NCI-H526 treated with DMSO at 0.1 percent for 48 hours (cell line): ENCODE measurements at regions not wholly inside any gene's neighbourhood (a gene's known extent, or its start where the extent isn't known, plus 50 kb on each side); places are given as distances from the start of the nearest gene placed in this dataset.
A peak's percentile ranks its signal among the peaks of the same experiment; 100 is the strongest.

Experiments used
- DNase-seq: peaks from one replicate; lab custom pipeline; 2025; lab: John Stamatoyannopoulos, UW

DNA sequence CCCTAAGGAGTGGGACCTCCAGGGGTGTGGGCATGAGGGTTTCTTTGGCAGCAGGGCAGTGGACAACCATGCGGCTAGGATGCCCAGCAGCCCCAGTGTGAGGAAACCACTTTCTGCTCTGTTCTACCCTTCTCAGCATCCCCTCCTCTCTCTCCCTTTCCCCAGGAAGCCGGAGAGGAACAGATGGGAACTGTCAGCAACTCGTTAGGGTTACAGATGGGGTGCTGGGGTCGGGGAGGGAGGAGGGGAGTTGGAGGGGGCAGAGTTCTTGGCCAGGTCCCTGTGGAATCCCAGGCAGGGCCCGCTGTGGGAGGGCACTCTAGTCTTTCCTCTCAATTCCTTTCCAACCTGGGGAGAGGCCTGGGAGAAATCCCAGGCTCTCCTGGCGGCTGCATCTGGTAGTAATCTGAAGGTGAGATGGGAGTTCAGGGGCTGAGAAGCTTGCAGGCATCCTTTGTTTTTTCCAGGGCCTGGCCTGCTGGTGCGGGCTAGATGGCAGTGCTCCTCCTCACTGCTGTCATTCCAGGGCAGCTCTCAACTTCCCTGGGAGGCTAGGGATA, 93.9 kb upstream of the CSF3R start:
- DNase-seq, result no peak

DNA sequence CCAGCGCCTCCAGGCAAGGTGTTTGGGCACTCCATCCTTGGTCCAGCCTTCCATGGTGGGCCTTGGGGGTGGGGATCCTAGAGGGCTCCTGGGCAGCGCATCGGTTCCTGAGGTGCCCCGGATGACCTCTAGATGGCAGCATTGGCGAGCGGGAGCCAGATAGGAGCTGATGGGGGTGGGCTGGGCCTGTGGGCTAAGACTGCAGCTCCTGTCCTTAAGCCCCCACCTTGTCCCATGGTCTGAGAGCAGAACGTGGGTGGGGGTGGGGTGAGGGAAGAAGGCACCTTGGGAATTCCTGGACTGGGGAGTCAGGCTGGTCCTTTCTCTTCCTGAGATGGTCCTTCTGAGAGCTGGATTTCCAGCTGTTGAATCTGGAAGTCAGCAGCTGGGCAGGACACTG, 93.4 kb upstream of the CSF3R start:
- peak; percentile 28 for DNase-seq

DNA sequence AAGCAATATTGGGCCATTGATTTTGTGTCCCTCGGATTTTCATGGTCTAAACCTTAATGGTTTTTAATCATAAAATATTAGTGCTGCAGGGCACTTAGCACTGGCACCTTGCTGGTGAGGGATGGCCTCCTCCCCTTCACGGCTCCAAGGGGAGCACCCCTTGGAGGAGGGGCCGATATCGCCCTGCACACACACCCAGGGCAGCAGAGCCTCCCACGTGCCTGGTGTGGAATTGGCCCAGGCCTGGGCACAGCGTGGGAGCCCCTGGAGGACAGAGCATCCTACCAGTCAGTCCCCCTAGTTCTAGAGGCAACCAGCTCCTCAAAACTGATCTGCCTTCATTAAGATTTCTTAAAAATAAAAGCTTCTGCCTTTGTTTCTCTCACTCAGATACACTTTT, 90.7 kb upstream of the CSF3R start:
- DNase-seq, result no peak

DNA sequence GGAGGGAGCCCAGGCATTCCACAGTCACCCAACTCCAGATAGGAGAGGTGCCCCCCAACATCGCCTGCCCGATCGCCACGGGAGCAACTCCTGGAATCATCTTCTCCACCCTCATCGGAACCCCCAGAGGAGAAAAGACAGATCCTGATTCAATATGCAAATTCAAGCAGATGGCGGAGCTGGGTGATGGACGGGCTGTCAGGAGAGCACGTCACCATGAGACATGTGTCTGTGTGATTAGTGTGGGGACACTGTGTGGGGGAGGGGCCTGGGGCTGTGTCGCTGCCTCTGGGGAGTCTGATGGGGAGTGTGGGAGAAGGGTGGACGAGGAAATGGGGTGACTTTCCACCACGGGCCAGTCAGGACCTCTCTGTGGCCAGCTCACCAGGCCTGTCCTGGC, 90.2 kb upstream of the CSF3R start:
- no peak for DNase-seq

DNA sequence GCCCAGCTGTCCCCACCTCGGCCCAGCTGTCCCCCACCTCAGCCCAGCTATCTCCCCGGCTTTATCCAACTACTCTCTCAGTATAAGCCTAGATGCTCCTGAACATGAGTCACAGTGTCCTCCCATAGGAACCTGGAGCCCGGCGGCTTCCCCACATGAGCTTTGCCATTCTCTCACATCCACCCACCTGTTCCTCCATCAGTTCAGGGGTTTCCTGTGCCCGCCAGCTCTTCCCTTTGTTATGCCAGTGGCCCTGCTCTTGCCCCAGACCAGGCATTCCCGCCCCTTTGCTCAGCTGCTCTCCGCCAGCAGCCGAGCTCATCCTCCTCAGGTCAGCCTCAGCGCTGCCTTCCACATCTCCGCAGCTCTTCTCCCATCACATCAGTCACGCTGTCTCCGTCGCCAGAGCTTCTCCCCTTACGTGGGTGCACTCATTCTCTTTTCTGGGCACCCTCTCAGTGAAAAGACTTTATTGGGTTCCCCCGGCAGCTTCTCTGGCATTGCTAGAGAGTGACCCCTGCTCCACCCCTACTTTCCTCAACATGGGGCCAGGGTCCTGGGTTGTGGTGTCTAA, 89.5 kb upstream of the CSF3R start:
- no peak for DNase-seq

DNA sequence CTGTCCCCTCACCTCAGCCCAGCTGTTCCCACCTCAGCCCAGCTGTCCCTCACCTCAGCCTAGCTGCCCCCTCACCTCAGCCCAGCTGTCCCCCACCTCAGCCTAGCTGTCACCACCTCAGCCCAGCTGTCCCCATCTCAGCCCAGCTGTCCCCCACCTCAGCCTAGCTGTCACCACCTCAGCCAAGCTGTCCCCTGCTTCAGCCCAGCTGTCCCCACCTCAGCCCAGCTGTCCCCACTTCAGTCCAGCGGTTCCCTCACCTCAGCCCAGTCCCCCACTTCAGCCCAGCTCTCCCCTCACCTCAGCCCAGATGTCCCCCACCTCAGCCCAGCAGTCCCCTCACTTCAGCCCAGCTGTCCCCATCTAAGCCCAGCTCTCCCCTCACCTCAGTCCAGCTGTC, 88.4 kb upstream of the CSF3R start:
- DNase-seq, result no peak

GRCh38 chr1:36570478-36571060, 87.9 kb upstream of the CSF3R start:
- DNase-seq, result no peak

DNA sequence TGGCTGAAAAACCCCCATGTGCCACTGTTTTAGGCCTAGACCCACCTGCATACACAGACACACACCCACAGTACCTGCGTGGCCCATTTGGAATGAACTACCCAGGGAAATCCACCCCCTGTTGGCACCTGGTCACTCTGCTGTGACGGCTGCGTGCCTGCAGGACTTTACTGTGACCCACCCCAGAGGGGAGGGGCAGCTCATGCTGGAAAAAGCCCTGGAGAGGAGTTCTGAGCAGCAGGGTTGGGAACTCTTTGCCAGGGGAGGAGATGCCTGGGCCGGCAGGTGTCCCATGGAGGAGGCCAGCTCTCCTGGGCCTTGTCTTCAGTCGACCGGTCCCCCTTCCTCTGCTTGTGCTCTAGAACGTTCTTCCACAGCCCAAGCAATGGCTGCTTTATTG, 87.3 kb upstream of the CSF3R start:
- no peak for DNase-seq

GRCh38 chr1:36567601-36568341, 85.1 kb upstream of the CSF3R start:
- no peak for DNase-seq

DNA sequence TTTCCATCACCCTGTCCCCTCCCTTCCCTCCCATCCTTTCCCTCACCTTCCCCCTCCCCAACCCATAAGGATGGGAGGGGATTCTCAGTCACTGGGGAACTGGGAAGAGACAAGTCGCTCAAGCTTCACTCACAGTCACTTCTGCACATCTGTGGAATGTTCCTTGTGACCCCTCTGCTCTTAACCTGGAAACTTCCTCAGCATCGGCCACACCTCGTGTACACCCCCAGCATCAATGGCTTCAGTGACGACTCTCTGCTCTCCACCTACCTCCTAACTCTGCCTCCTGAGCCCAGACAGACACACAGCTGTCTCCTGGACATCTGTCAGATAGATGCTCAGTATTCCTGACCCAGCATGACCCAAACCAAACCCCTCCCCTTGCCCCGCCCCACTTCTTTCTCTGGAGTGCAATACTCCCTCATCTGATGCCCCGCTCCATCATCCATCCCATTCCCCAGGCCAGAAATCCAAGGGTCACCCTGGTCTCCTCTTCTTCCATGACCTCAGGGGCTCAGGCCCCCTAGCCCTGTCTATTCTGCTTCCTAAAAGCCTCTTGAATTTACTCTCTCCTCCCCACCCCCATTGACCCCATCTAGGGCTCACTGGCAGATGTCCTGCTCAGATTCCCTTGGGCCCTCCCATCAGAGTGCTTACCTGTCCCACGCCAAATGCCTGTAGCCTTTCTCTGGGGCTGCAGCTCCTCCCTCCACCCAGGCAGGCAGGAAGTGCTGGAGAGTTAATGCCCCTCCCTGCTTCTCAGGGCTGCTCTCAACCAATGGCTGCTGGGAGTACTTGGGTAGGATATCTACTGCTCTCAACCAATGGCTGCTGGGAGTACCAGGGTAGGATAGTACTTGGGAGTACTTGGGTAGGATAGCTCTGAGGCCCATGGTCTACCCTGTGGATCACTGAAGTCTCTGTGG, 83.1 kb upstream of the CSF3R start:
- no peak for DNase-seq

- no peak for DNase-seq
Measured at GRCh38 chr1:36562181-36562685, 79.5 kb upstream of the CSF3R start.

DNA sequence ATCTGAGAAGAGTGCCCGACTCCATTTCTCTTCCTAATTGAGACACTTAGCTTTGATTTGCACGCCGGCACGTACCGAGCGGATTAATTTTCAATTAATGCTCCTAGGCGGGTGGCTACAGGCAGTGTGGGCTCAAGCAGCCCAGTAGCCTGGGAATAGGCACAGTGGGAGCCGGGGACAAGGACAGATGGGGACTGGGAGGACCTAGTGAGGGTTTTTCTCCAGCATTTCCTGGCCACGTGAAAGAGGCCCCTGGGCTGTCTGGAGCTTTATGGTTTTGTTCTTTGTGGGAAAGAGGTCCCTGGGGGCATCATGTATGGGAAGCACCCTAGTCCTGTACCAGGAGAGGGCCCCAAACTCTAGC, 78.6 kb upstream of the CSF3R start:
- no peak for DNase-seq

GRCh38 chr1:36560621-36561360, 78.1 kb upstream of the CSF3R start:
- DNase-seq, result no peak

- no peak for DNase-seq
Measured at GRCh38 chr1:36560177-36560576, 77.5 kb upstream of the CSF3R start.

DNA sequence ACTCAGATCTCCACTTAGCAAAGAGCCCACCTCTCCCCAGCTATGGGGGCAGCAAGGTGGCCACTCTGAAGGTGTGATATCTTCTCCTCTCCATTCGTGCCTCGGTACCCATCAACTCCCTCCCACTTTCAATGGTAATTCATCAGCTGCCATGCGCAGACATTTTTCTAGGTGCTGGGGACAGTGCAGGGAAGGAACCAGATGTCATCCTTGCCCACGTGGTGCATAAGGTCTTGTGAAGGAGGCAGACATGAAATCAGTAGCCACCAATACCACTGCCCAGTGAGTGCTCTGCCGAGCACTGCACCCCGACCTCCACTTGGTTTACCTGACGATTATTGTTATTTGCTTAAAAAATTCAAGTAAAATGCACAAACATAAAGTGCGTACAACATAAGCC, 76.3 kb upstream of the CSF3R start:
- DNase-seq, result no peak

- DNase-seq, result no peak
Measured at GRCh38 chr1:36557041-36558000, 74.6 kb upstream of the CSF3R start.

DNA sequence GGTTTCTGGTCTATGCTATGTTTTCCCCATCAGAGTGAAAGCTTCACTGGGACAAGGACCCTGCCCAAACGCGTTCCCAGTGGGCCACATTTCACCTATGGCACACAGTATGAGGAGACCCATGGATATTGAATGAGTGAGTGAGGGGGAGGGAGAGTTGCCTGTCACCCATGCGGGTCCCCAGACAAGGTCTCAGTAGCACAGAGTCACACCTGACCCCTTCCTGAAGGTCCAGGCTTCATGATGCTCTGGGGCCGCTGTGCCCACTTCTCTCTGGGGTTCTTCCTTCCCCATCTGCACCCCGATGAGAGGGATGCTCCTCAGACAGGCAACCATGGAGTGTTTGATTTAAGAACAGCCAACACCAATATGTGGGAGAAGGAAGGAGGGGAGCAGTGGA, 72.3 kb upstream of the CSF3R start:
- no peak for DNase-seq

GRCh38 chr1:36554323-36554628, 71.6 kb upstream of the CSF3R start:
- DNase-seq, result no peak

DNA sequence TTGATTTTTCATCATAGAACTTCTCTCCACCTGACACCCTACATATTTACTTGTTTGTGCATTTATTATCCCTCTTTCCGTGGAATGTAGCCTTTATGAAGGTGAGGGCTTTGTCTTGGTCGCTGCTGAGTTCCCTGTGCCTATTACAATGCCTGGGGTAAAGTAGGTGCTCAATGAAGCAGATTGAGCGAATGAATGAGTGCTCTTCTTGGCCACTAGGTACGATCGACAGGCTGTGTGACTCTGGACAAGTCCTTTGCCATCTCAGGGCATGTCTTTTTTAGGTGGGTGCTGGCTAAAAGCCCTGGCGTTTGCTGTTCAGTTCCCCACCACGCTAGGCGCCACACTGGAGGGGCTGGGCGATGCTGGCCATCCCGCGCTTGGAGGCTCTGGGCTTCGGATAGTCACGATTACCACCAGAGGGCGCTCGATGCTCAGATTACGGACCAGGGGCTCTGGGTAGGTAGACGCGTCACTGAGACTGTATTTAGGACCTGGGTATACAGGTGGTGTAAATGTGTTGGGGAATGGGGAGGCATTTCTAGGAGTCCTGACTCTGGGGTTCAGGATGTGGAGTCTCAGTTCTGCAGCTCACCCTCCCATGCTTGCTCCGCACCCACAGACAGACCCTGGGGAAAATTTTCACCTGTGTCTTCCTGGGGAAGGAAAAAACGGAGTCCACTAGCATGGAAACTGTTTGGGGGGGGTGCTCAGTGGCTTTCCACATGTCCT, 71.0 kb upstream of the CSF3R start:
- DNase-seq, result peak; percentile 73
